ENCODE measurements at regions not wholly inside any gene's neighbourhood (a gene's known extent, or its start where the extent isn't known, plus 50 kb on each side); places are given as distances from the start of the nearest gene placed in this dataset.
"Not testable (repeated sequence)": the region's sequence is repeated elsewhere in the genome, so short reads cannot be mapped to it uniquely, and the experiment has no call there.

DNA sequence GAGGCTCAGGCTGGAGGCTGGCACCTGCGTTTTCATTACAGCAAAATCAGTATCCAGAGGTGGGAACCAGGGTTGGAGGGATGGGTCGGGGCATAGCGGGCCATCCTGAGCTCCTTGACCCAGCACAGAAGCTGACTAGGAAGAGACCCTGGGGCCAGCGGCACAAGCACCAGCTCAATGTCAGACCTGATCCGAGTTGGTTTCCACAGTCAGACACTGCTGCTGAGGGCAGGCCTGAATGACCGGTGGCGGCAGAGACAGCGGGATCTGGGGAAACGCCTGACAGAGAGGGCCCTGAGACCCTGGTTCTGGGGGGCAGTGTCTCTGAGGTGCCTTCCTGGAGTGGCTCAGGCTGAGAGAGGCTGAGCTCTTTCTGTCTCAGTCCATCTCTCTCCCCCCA, 162.0 kb upstream of the C1orf174 start:
- DNase-seq (ENCODE audit: low read depth in 3 of 3, low spot score in 2 of 3) = no peak

DNA sequence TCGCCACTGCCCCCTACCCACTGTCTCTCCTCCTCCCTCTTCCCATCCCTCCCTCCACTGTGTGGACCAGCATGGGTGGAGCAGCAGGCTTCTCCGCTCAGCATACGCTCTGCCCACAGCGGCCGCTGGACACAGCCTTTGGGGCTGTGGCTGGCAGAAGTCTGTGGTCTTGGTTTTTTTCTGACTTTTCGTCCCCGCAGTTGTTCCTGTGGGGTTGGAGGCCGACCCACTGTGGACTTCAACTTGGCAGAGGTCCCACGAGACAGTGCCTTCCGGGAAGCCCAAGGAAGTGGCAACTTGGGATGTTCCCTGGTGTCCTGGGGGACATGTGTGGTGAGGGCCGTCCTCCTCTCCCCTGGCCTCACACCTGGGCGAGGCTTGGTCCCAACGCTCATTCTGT, 162.5 kb upstream of the C1orf174 start:
- no peak for DNase-seq (ENCODE audit: low read depth in 3 of 3, low spot score in 2 of 3)

DNA sequence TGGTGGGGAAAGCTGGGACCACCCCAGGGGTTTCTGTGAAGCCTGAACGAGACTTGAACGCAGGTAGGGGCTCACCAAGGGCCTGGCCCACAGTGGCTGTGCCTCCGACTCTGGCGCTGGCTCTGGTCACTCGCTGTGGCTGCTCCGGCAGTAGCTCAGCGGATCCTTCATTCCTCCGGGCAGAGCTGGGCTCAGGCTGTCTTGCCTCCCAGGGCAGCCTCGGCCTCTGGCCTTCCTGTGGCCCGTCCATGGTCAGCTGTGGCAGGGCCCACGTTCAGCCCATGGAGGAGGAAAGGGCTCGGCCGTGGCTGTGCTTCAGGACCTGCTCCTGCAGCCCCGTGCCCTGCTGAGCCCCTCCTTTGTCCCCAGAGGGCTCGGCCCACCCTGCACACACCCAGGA, 162.9 kb upstream of the C1orf174 start:
- DNase-seq (ENCODE audit: low read depth in 3 of 3, low spot score in 2 of 3) = no peak

DNA sequence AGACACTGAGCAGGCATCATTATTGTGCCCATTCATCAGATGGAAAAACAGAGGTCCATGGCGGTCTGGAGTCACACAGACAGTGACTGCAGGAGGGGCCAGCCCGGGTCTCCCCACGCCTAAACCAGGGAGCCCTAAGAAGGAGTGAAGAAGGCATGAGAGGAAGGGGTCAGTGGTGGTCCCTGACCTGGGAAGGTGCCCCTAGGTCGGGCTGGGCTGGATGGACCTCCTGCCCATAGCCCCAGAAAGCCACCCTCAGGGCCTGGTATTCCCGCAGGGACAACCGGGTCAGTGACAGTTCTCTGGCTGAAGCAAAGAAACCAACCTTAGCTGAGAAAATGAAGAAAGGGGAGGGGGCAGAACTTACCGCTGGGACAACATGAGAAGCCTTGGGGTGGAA, 163.4 kb upstream of the C1orf174 start:
- no peak for DNase-seq (ENCODE audit: low read depth in 3 of 3, low spot score in 2 of 3)

DNA sequence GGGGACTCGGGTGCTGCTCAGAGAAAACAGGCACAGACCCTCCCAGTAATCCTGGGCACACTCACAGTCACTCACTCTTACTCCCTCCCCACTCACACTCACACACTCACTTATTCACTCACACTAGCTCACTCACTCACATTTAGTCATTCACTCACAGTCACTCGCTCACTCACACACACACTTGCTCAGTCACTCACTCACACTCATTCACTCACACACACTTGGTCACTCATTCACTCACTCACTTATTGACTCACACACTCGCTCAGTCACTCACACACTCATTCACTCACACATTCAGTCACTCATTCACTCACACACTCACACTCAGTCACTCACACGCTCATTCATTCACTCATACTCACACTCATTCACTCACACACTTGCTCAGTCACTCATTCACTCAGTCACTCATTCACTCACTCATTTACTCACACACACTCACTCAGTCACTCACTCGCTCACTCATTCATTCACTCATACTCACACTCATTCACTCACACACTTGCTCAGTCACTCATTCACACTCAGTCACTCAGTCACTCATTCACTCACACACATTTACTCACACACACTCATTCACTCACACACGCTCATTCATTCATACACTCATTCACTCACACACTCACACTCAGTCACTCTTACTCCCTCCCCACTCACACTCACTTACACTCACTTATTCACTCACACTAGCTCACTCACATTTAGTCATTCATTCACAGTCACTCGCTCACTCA, 164.2 kb upstream of the C1orf174 start:
- DNase-seq (ENCODE audit: low read depth in 3 of 3, low spot score in 2 of 3) = no peak

DNA sequence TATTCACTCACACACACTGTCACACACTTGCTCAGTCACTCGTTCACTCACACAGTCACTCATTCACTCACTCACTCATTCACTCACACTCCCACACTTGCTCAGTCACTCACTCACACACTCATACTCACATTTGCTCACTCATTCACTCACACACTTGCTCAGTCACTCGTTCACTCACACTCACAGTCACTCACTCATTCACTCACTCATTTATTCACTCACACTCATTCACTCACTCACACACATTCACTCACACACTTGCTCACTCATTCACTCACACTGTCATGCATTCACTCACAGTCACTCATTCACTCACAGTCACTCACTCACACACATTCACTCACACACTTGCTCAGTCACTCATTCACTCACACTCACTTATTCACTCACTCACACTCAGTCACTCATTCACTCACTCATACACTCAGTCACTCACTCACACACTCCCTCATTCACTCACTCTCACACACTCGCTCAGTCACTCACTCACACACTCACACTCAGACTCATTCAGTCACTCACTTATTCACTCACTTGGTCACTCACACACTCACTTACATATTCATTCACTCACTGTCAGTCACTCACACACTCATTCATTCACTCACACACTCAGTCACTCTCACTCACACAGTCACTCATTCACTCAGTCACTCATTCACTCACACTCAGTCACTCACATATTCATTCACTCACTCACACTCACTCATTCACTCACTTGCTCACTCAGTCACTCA, 167.0 kb upstream of the C1orf174 start:
- DNase-seq (ENCODE audit: low read depth in 3 of 3, low spot score in 2 of 3) = no peak

DNA sequence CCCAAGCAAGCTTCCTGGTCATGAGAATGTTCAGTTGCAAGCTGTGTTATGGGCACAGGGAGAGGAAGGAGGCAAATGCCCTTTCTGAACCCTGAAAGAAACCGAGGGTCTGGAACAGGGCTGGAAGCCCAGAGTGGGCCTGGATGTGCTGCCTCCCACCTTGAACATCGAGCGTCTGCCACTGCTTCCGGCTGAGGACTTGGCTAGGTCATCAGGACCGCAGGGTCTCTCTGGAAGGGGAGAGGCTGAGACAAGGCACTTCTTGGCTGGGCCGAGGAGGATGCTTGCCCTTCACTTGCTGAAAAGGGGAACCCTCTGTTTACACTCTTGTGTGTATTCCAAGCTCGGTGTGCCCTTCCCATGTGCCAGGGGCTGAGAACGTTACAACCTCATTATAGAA, 168.0 kb upstream of the C1orf174 start:
- no peak for DNase-seq (ENCODE audit: low read depth in 3 of 3, low spot score in 2 of 3)

DNA sequence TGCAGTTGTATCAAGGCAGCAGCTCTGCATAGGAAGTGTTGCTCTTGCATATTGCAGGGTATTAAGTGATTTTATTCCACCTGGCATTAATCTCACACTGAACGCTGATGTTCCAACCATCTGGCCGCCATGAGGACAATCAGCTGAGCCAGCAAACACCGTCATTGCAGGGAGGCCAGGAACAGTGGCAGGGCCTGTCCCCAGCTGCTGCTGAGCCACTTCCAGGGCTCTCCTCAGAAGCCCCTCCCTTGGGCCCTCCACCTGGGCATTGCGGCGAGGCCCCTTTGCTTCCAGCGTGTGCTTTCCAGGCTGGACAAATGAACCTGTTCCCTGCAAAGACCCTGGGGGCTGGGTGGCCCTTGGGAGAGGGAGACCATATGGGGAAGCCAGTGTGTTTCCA, 171.6 kb upstream of the C1orf174 start:
- no peak for DNase-seq (ENCODE audit: low read depth in 3 of 3, low spot score in 2 of 3)

DNA sequence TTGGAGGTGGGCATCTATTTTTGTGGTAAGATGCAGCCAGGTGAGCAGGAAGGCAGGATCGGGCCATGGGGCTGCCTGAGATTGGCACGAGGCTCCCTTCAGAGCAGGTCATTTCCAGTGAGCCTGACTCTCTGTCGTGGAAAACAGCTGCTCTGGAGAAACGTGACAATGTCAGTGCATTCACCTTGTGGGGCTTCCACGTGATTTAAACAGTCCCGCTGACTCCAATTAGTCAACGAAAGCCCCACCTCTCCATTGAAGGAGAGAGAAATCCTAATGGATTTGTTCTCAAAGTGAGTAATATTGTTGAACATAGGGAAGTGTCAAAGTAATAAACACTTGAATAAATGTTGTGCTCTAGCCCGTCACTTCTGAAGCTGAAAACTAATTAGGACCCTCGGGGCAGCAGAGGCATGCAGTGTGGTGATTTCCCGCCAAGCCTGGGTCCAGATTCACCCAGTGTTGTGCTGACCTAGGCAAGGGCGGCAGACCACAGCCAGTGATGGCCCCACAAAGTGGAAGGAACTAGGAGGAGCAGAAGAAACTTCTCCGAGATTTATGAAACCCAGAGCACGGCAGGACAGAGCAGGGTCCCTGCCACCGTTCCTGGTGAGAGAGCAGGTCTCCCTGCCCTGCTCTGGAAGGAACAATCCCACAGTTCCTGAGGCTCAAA, 172.5 kb upstream of the C1orf174 start:
- DNase-seq (ENCODE audit: low read depth in 3 of 3, low spot score in 2 of 3) = no peak

DNA sequence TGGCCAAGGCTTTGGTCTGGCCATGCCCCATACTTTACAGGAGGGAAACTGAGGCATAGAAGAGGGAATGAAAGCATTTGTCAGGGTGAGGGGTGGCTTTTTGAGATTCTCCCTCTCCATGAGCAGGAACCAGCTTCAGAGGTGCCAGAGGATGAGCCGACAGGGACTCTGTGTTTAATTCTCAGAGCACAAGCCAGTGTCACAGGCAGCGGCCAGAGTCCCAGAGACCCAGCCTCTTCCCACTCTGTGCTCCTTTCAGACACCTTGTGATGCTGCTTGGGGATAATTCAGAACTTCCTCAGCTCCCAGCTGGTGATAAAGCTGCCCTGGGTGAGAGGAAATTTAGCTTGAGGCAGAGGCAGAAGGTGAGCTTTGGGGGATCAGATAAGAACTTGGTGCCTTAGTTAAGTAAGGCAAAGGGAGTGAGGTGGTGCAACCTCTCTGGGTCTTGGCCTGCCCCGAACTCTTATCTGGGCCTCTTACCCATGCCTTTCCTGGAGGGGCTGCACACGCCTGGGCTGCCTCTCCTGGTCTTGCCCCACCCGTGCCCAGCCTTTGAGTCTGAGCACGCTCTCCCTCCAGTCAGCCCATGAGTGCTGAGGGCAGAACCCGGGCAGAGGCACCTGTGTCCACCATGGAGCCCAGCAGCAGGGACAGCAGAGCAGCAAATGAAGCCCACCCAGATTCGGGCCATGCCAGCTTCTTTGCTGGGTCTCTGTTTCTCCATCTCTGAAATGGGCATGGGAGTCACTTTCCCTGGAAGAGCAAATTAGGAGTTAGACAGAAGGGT, 175.6 kb upstream of the C1orf174 start:
- DNase-seq (ENCODE audit: low read depth in 3 of 3, low spot score in 2 of 3) = no peak

DNA sequence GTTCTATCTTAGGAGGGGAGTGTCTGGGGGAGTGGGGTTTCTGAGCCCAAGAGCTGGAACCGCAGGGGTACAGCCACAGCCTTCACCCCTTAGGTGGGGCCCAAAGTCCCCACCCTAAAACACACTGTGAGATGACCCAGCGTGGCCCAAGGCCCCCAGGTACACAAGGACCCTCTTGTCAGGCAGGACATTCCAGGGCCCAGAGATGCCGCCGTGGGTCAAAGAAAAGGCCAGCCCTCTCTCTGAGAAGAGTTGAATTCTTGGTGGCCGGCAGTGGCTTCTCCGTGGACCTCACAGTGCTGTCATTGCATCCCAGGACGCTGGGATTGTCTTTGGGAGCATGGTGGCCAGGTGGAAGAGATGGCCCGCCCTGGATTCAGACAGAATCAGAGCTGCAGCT, 176.3 kb upstream of the C1orf174 start:
- DNase-seq (ENCODE audit: low read depth in 3 of 3, low spot score in 2 of 3) = no peak

DNA sequence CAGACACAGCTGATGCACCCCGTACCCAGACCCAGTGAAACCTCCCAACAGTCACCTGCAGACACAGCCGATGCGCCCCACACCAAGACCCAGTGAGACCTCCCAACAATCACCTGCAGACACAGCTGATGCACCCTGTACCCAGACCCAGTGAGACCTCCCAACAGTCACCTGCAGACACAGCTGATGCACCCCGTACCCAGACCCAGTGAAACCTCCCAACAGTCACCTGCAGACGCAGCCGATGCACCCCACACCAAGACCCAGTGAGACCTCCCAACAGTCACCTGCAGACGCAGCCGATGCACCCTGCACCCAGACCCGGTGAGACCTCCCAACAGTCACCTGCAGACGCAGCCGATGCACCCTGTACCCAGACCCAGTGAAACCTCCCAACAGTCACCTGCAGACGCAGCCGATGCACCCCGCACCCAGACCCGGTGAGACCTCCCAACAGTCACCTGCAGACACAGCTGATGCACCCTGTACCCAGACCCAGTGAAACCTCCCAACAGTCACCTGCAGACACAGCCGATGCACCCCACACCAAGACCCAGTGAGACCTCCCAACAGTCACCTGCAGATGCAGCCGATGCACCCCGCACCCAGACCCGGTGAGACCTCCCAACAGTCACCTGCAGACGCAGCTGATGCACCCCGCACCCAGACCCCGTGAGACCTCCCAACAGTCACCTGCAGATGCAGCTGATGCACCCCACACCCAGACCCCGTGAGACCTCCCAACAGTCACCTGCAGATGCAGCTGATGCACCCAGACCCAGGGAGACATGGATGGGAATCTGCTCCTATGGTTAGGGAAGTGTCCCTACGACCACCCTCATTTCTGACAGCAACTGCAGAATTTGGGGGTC, 178.3 kb upstream of the C1orf174 start:
- not testable (repeated sequence) for DNase-seq (ENCODE audit: low read depth in 3 of 3, low spot score in 2 of 3)

DNA sequence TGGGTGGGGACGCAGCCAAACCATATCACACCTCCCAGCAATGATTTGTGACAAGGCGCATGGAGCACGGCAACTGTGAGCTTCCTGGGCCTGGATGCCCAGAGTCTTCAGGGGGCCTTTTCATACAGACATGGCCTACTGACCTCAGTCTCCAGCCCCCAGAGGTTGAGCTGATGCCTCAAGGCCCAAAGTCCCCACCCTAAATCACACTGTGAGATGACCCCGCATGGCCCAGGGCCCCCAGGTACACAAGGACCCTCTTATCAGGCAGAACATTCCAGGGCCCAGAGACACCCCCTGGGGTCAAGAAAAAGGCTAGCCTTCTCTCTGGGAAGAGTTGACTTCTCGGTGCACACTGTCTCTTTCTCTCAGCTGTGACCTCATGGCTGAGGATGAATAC, 179.7 kb upstream of the C1orf174 start:
- DNase-seq (ENCODE audit: low read depth in 3 of 3, low spot score in 2 of 3) = no peak

DNA sequence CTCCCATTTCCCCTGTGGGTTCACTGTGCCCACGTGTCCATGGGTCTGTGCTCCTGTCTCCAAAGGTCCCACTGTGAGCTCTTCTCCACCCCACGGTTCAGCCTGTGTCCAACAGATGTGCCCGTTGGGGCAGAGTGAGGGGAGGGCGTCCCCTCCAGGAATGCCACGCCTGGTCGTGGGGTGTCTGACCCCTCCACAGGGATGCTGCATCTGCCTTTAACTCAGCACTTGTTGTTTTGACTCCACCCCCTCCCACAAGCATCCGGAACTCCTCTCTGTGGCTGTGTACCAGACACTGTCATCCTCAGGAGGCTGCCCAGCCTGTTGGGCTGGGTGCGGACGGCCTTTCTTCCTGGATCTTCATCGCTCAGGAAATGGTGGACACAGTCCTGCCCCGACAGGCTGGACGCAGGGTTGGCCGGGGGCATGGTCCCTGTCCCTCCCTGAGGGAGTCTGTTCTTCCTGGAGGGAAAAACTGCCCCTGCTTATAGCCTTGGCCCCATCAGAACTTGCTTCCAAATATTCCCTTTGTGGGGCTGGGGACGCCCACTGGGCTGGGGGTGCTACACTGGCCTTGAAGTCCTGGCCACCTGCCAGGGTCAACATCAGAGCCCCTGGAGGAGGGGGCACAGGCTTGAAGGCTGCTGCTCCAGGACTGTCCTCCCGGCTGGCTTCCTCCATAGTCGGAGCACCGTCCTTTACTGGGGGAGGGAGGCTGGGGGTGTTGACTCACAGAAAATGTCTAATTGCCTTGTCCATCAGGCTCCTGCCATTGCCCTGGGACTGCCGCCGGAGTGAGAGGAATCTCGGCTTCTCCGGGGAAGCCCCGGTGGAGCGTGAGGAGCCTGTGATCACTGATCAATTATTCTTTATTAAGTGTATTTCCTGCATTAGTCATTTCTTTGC, 182.0 kb upstream of the C1orf174 start:
- no peak for DNase-seq (ENCODE audit: low read depth in 3 of 3, low spot score in 2 of 3)

DNA sequence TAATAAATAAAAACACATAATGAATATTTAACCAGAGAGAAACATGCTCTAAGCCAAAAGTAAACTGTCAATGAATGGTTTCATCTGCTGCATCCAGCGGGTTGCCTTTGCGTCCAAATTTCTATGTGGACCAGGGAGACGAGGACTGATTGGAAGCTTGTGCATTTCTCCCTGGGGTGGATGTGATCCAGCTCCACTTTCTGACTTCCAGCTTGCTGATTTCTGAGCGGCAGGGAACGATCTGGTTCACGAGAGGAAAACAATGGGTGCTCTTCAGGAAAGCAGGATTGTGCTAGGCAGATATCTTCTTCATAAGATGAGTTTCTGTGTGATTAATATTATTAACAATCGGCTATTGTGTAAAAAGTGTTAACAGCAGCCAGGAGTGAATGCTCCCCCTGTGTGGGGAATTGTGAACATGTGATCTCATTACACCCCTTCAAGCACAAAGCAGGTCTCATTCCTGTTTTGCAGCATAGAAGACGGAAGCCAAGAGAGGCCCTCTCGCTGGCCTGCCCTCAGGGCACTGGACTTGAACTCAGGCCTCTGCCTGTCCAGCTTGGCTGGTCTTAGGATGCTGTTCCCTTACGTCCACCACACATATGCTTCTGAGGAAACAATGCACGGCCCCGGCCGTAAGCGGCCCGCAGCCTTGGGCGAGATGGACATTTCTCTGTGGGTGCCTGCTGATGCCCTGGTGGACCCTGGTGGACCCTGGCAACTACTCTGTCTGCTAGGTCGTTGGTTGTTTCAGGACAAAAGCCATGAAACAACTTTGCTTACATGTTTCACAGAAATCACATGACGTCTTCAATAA, 183.4 kb upstream of the C1orf174 start:
- DNase-seq (ENCODE audit: low read depth in 3 of 3, low spot score in 2 of 3) = no peak

DNA sequence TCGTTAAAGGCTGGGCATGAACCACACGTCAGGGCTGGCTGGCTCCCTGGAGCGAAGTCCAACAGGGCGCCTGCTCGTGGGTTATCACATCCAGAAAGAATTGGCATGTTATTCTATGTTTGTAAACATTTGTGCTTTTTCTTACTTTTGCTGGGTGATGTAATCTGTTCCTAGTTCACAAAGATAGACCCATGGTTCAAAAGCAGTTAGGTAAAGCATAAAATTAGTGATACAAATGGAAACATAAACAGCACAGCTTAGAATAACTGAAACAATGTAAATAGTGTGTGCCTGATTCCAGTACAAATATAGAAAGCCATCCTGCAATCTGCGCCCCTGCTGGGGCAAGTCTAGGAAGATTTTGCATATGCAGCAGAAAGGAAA, 184.0 kb upstream of the C1orf174 start:
- no peak for DNase-seq (ENCODE audit: low read depth in 3 of 3, low spot score in 2 of 3)

DNA sequence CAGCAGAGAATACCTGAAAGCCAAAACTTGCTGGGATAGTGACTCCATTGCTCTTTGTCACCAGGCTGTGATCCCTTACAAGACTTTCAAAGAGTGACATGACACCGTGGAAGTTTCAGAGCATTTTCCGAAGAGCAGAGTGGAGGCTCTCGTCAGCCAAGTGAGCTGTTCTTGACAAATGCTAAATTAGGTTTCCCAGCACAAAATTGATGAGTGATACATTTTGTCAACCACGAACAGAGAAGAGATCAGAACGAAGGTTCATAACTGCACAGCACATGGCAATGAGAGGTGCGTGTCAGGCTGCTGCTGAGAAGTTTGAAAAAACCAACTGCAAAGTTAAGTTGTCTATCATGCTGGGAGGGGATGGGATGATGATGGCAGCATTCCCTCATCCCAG, 184.4 kb upstream of the C1orf174 start:
- no peak for DNase-seq (ENCODE audit: low read depth in 3 of 3, low spot score in 2 of 3)

DNA sequence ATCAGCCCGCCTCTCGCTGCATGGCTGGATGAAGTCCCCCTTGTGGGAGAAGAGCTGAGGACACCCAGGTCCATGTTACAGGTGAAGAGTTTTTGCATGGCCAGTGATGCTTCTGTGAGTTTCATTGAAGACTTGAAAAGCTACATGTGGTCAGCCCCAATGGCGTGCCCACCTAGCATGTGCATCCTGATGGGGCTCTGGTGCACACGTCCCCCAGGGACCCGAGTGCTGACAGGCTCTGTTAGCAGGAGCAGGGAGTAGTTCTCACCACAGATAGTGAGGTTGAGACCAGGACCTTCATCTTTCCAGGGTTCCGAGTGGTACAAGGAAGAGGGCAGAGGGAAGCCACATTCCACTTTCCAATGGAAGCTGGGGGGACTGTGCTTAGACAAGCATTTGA, 184.8 kb upstream of the C1orf174 start:
- no peak for DNase-seq (ENCODE audit: low read depth in 3 of 3, low spot score in 2 of 3)
